ENCODE measurements at regions not wholly inside any gene's neighbourhood (a gene's known extent, or its start where the extent isn't known, plus 50 kb on each side); places are given as distances from the start of the nearest gene placed in this dataset.
A peak's percentile ranks its signal among the peaks of the same experiment; 100 is the strongest.

- no peak for DNase-seq (ENCODE audit: low spot score)
- Histone ChIP-seq H3K4me1 (peaks cover 0 to 8% of the 10 kb centered on the region in 2 donors), H3K36me3 (no peaks in the 10 kb centered on the region), H3K27me3 (no peaks in the 10 kb centered on the region), H3K4me3 (no peak overlapping the region), H3K27ac (no peak overlapping the region), H3K9me3 (no peaks in the 10 kb centered on the region)
- TF ChIP-seq, protein P1, sequence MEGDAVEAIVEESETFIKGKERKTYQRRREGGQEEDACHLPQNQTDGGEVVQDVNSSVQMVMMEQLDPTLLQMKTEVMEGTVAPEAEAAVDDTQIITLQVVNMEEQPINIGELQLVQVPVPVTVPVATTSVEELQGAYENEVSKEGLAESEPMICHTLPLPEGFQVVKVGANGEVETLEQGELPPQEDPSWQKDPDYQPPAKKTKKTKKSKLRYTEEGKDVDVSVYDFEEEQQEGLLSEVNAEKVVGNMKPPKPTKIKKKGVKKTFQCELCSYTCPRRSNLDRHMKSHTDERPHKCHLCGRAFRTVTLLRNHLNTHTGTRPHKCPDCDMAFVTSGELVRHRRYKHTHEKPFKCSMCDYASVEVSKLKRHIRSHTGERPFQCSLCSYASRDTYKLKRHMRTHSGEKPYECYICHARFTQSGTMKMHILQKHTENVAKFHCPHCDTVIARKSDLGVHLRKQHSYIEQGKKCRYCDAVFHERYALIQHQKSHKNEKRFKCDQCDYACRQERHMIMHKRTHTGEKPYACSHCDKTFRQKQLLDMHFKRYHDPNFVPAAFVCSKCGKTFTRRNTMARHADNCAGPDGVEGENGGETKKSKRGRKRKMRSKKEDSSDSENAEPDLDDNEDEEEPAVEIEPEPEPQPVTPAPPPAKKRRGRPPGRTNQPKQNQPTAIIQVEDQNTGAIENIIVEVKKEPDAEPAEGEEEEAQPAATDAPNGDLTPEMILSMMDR (IDR thresholded peaks at IDR 0.05) = no peak
Measured at GRCh38 chr4:155610143-155610542, 56.5 kb upstream of the GUCY1A1 start.

- DNase-seq (ENCODE audit: low spot score) = no peak
- Histone ChIP-seq H3K9me3 (no peaks in the 10 kb centered on the region), H3K4me1 (peaks cover 0 to 14% of the 10 kb centered on the region in 2 donors), H3K27ac (no peak overlapping the region), H3K4me3 (no peak overlapping the region), H3K36me3 (no peaks in the 10 kb centered on the region), H3K27me3 (no peaks in the 10 kb centered on the region)
- TF ChIP-seq, protein P1 (IDR thresholded peaks at IDR 0.05) = no peak
Measured at GRCh38 chr4:155609455-155610059, 57.1 kb upstream of the GUCY1A1 start.

GRCh38 chr4:155608225-155608885, 58.3 kb upstream of the GUCY1A1 start:
- Histone ChIP-seq H3K4me3 (no peak overlapping the region), H3K27ac (peak overlapping the region in 1 of 2 donors; percentile 2), H3K27me3 (no peaks in the 10 kb centered on the region), H3K9me3 (no peaks in the 10 kb centered on the region), H3K4me1 (peaks cover 0 to 15% of the 10 kb centered on the region in 2 donors), H3K36me3 (no peaks in the 10 kb centered on the region)
- DNase-seq (ENCODE audit: low spot score) = no peak
- TF ChIP-seq, protein P1 (IDR thresholded peaks at IDR 0.05) = no peak

GRCh38 chr4:155607481-155607880, 59.2 kb upstream of the GUCY1A1 start:
- TF ChIP-seq, protein P1 (IDR thresholded peaks at IDR 0.05) = no peak

DNA sequence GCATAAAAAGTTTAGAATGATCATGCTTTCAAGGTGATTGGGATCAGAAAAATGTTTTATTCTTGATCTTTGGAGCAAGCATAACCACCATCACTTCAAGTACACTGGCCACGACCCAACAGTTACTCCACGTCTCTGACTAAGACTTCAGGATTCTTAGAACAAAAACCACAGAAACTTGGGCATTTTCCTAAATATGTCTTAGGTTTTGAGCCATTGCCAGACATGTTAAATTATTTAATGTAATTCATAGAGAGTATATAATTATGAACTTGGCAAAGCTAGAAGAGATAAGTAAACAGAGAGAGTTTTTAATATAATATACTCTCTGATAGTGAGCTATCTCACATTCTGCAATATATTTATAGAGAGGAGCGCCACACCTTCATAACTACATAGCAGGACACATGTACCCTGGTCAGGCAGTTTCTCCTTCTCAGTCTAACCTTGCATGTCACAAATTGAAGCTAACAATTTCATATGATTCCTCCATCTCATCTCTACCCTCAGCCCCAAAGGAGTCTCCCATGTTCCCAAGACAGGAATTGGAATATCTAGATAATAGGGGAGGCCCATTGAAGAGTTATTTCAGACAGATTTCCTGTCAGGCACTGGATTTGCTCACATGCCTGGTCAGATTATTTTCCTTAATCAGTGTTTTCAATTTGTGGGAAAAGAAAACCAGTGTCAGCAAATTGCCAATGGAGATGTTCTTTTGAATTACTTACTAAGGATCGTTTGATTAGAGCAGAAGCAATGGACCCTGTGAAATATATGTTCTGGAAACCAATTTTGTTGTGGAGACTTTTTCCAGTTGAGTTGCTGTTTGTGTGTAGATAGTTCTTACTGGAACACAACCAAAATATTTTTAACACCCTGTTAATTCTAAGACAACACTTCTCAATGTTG, 61.7 kb upstream of the GUCY1A1 start:
- Histone ChIP-seq H3K36me3 (no peaks in the 10 kb centered on the region), H3K9me3 (no peaks in the 10 kb centered on the region), H3K27me3 (no peaks in the 10 kb centered on the region), H3K4me3 (no peak overlapping the region), H3K27ac (no peak overlapping the region), H3K4me1 (peaks cover 0 to 15% of the 10 kb centered on the region in 2 donors)
- peak; percentile 78 for DNase-seq (ENCODE audit: low spot score)
- TF ChIP-seq, protein P1 (IDR thresholded peaks at IDR 0.05) = no peak

More at GRCh38 chr4:155607481-155607880, 59.2 kb upstream of the GUCY1A1 start:
- H3K36me3 ChIP-seq = no peaks in the 10 kb centered on the region
- no peak overlapping the region for H3K4me3 ChIP-seq
- H3K4me1 ChIP-seq = peaks cover 0 to 15% of the 10 kb centered on the region in 2 donors
- DNase-seq (ENCODE audit: low spot score) = no peak
- no peaks in the 10 kb centered on the region for H3K27me3 ChIP-seq
- H3K9me3 ChIP-seq = no peaks in the 10 kb centered on the region
- H3K27ac ChIP-seq = no peak overlapping the region
